HEK293 (cell line): ENCODE measurements at regions not wholly inside any gene's neighbourhood (a gene's known extent, or its start where the extent isn't known, plus 50 kb on each side); places are given as distances from the start of the nearest gene placed in this dataset.

Experiments
- CTCF ChIA-PET: fragments of 350-600 bp; formaldehyde crosslinking; extraction: SDS; loops from one replicate; lab custom pipeline; 2021; ENCODE audit warnings: antibody characterized with exemption; lab: Yijun Ruan, JAX
- POLR2A ChIA-PET: fragments of 300-600 bp; formaldehyde crosslinking; extraction: SDS; loops from one replicate; lab custom pipeline; 2020; ENCODE audit warnings: antibody characterized with exemption, inconsistent platforms; lab: Yijun Ruan, JAX
- H3K27ac ChIP-seq: fragments of 200-500 bp; sonication (Bioruptor generic); 2 replicates; pipeline ENCODE4 v1.5.1; 2014; ENCODE audit warnings: low read depth, low read length, control low read depth, inconsistent platforms; ENCODE audit errors: extremely low read depth
- H3K36me3 ChIP-seq, 2 experiments: fragments of 200-500 bp in 1 of 2; sonication (Bioruptor generic) in 1 of 2; 1 replicate in 1 of 2; 2 replicates in 1 of 2; pipeline ENCODE4 v1.5.1; 2014 to 2017; ENCODE audit warnings: inconsistent platforms in 2 of 2, low read length in 2 of 2; ENCODE audit not compliant: control insufficient read depth in 2 of 2, insufficient read depth in 1 of 2
- H3K4me1 ChIP-seq: fragments of 200-500 bp; sonication (Bioruptor generic); 2 replicates; pipeline ENCODE4 v1.5.1; 2014; ENCODE audit warnings: mild to moderate bottlenecking, low read length, inconsistent platforms; ENCODE audit not compliant: control insufficient read depth, insufficient read depth
- H3K4me3 ChIP-seq: 2 replicates; pipeline ENCODE4 v1.5.1; 2011; ENCODE audit warnings: low read depth, mild to moderate bottlenecking, control low read depth, low read length, moderate library complexity
- H3K9me3 ChIP-seq: fragments of 200-500 bp; sonication (Bioruptor generic); 2 replicates; pipeline ENCODE4 v1.5.1; 2014; ENCODE audit warnings: low read depth, low read length, inconsistent platforms; ENCODE audit not compliant: control insufficient read depth, insufficient read depth
- MYNN ChIP-seq: fragments of 450-650 bp; formaldehyde crosslinking; IDR thresholded peaks from 2 replicates; pipeline ENCODE4 v1.5.1; 2016; ENCODE audit warnings: missing biosample characterization, missing genetic modification characterization, borderline replicate concordance
- RBAK ChIP-seq: fragments of 450-650 bp; formaldehyde crosslinking; IDR thresholded peaks from 2 replicates; pipeline ENCODE4 v1.5.1; 2016; ENCODE audit warnings: missing biosample characterization, missing genetic modification characterization
- TCF7L2 ChIP-seq: IDR thresholded peaks from 2 replicates; pipeline ENCODE4 v1.6.1; 2011; ENCODE audit warnings: low read depth, mild to moderate bottlenecking, inconsistent platforms, low read length, moderate library complexity, borderline replicate concordance
- YY1 ChIP-seq: fragments of 450-650 bp; formaldehyde crosslinking; IDR thresholded peaks from 2 replicates; pipeline ENCODE4 v1.5.1; 2018; ENCODE audit warnings: missing biosample characterization, missing genetic modification characterization
- ZBTB17 ChIP-seq: fragments of 450-650 bp; formaldehyde crosslinking; IDR thresholded peaks from 2 replicates; pipeline ENCODE4 v1.5.1; 2016; ENCODE audit warnings: missing biosample characterization, missing genetic modification characterization
- ZNF10 ChIP-seq: fragments of 450-650 bp; formaldehyde crosslinking; IDR thresholded peaks from 2 replicates; pipeline ENCODE4 v1.5.1; 2017; ENCODE audit warnings: missing biosample characterization, missing genetic modification characterization
- ZNF133 ChIP-seq: fragments of 450-650 bp; formaldehyde crosslinking; IDR thresholded peaks from 2 replicates; pipeline ENCODE4 v1.5.1; 2016; ENCODE audit warnings: missing biosample characterization, missing genetic modification characterization
- ZNF221 ChIP-seq: fragments of 450-650 bp; formaldehyde crosslinking; IDR thresholded peaks from 2 replicates; pipeline ENCODE4 v1.5.1; 2017; ENCODE audit warnings: missing biosample characterization, missing genetic modification characterization, borderline replicate concordance
- ZNF391 ChIP-seq: fragments of 450-650 bp; formaldehyde crosslinking; IDR thresholded peaks from 2 replicates; pipeline ENCODE4 v1.5.1; 2016; ENCODE audit warnings: low read depth, missing biosample characterization, missing genetic modification characterization, borderline replicate concordance
- ZNF433 ChIP-seq: fragments of 450-650 bp; formaldehyde crosslinking; IDR thresholded peaks from 2 replicates; pipeline ENCODE4 v1.5.1; 2016; ENCODE audit warnings: missing biosample characterization, missing genetic modification characterization, low read depth
- ZNF473 ChIP-seq: fragments of 450-650 bp; formaldehyde crosslinking; IDR thresholded peaks from 2 replicates; pipeline ENCODE4 v1.5.1; 2017; ENCODE audit warnings: missing biosample characterization, missing genetic modification characterization
- ZNF629 ChIP-seq: fragments of 450-650 bp; formaldehyde crosslinking; IDR thresholded peaks from 2 replicates; pipeline ENCODE4 v1.5.1; 2017; ENCODE audit warnings: missing biosample characterization, missing genetic modification characterization
- ZNF660 ChIP-seq: fragments of 450-650 bp; IDR thresholded peaks from 2 replicates; pipeline ENCODE4 v1.5.1; 2018; ENCODE audit warnings: missing biosample characterization, mild to moderate bottlenecking, missing genetic modification characterization
- ZNF776 ChIP-seq: fragments of 450-650 bp; formaldehyde crosslinking; IDR thresholded peaks from 2 replicates; pipeline ENCODE4 v1.5.0; 2017; ENCODE audit warnings: missing biosample characterization, missing genetic modification characterization, borderline replicate concordance
- ZNF837 ChIP-seq: fragments of 450-650 bp; formaldehyde crosslinking; IDR thresholded peaks from 2 replicates; pipeline ENCODE4 v1.5.1; 2016; ENCODE audit warnings: missing biosample characterization, missing genetic modification characterization
- TF ChIP-seq, protein P1 (sequence below): fragments of 450-650 bp; formaldehyde crosslinking; IDR thresholded peaks from 2 replicates; pipeline ENCODE4 v1.5.1; 2016; ENCODE audit warnings: missing biosample characterization, missing genetic modification characterization
- TF ChIP-seq, protein P2 (sequence below): fragments of 450-650 bp; formaldehyde crosslinking; IDR thresholded peaks from 2 replicates; pipeline ENCODE4 v1.5.1; 2016; ENCODE audit warnings: missing biosample characterization, missing genetic modification characterization, borderline replicate concordance
- TF ChIP-seq, protein P3 (sequence below): fragments of 450-650 bp; formaldehyde crosslinking; IDR thresholded peaks from 2 replicates; pipeline ENCODE4 v1.5.1; 2016; ENCODE audit warnings: missing biosample characterization, missing genetic modification characterization
- TF ChIP-seq, protein P4 (sequence below): fragments of 450-650 bp; formaldehyde crosslinking; IDR thresholded peaks from 2 replicates; pipeline ENCODE4 v1.5.1; 2017; ENCODE audit warnings: missing biosample characterization, missing genetic modification characterization
- TF ChIP-seq, protein P5 (sequence below): fragments of 450-650 bp; formaldehyde crosslinking; IDR thresholded peaks from 2 replicates; pipeline ENCODE4 v1.5.1; 2016; ENCODE audit warnings: missing biosample characterization, missing genetic modification characterization

DNA sequence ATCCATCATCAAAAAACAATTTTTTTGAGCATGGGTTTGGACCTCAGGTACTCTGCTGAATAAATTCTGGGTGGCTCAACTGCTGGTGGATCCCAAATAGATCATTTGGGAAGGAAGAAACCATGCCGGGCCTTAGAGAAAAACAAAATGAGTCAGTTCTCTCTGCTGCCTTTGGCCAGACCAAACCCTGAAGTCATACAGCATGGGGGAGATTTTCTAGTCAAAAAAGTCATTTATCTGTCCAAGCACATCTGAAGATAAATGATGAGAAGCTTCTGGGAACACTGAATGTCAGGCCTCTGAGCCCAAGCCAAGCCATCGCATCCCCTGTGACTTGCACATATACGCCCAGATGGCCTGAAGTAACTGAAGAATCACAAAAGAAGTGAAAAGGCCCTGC is 261.4 kb downstream of the DHX15 start:
- TF ChIP-seq, protein P1, sequence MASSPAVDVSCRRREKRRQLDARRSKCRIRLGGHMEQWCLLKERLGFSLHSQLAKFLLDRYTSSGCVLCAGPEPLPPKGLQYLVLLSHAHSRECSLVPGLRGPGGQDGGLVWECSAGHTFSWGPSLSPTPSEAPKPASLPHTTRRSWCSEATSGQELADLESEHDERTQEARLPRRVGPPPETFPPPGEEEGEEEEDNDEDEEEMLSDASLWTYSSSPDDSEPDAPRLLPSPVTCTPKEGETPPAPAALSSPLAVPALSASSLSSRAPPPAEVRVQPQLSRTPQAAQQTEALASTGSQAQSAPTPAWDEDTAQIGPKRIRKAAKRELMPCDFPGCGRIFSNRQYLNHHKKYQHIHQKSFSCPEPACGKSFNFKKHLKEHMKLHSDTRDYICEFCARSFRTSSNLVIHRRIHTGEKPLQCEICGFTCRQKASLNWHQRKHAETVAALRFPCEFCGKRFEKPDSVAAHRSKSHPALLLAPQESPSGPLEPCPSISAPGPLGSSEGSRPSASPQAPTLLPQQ (tag by site-specific recombination) = no peak
- TF ChIP-seq ZNF391 = no peak
- TF ChIP-seq ZNF433 (tag by site-specific recombination) = no peak
- TF ChIP-seq, protein P2, sequence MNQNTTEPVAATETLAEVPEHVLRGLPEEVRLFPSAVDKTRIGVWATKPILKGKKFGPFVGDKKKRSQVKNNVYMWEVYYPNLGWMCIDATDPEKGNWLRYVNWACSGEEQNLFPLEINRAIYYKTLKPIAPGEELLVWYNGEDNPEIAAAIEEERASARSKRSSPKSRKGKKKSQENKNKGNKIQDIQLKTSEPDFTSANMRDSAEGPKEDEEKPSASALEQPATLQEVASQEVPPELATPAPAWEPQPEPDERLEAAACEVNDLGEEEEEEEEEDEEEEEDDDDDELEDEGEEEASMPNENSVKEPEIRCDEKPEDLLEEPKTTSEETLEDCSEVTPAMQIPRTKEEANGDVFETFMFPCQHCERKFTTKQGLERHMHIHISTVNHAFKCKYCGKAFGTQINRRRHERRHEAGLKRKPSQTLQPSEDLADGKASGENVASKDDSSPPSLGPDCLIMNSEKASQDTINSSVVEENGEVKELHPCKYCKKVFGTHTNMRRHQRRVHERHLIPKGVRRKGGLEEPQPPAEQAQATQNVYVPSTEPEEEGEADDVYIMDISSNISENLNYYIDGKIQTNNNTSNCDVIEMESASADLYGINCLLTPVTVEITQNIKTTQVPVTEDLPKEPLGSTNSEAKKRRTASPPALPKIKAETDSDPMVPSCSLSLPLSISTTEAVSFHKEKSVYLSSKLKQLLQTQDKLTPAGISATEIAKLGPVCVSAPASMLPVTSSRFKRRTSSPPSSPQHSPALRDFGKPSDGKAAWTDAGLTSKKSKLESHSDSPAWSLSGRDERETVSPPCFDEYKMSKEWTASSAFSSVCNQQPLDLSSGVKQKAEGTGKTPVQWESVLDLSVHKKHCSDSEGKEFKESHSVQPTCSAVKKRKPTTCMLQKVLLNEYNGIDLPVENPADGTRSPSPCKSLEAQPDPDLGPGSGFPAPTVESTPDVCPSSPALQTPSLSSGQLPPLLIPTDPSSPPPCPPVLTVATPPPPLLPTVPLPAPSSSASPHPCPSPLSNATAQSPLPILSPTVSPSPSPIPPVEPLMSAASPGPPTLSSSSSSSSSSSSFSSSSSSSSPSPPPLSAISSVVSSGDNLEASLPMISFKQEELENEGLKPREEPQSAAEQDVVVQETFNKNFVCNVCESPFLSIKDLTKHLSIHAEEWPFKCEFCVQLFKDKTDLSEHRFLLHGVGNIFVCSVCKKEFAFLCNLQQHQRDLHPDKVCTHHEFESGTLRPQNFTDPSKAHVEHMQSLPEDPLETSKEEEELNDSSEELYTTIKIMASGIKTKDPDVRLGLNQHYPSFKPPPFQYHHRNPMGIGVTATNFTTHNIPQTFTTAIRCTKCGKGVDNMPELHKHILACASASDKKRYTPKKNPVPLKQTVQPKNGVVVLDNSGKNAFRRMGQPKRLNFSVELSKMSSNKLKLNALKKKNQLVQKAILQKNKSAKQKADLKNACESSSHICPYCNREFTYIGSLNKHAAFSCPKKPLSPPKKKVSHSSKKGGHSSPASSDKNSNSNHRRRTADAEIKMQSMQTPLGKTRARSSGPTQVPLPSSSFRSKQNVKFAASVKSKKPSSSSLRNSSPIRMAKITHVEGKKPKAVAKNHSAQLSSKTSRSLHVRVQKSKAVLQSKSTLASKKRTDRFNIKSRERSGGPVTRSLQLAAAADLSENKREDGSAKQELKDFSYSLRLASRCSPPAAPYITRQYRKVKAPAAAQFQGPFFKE (tag by site-specific recombination) = no peak
- no peak for TF ChIP-seq TCF7L2
- TF ChIP-seq ZNF776 (tag by site-specific recombination) = no peak
- TF ChIP-seq ZNF660 = no peak
- TF ChIP-seq, protein P3, sequence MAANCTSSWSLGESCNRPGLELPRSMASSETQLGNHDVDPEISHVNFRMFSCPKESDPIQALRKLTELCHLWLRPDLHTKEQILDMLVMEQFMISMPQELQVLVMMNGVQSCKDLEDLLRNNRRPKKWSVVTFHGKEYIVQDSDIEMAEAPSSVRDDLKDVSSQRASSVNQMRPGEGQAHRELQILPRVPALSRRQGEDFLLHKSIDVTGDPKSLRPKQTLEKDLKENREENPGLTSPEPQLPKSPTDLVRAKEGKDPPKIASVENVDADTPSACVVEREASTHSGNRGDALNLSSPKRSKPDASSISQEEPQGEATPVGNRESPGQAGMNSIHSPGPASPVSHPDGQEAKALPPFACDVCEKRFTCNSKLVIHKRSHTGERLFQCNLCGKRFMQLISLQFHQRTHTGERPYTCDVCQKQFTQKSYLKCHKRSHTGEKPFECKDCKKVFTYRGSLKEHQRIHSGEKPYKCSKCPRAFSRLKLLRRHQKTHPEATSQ (tag by site-specific recombination) = no peak
- no peak for TF ChIP-seq ZNF10 (tag by site-specific recombination)
- TF ChIP-seq ZNF133 = no peak
- TF ChIP-seq RBAK (tag by site-specific recombination) = no peak
- TF ChIP-seq, protein P4, sequence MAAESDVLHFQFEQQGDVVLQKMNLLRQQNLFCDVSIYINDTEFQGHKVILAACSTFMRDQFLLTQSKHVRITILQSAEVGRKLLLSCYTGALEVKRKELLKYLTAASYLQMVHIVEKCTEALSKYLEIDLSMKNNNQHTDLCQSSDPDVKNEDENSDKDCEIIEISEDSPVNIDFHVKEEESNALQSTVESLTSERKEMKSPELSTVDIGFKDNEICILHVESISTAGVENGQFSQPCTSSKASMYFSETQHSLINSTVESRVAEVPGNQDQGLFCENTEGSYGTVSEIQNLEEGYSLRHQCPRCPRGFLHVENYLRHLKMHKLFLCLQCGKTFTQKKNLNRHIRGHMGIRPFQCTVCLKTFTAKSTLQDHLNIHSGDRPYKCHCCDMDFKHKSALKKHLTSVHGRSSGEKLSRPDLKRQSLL (tag by site-specific recombination) = no peak
- ChIA-PET POLR2A (no interaction called here), CTCF (interaction anchor here (0.5 kb wide), 1 partner anchor 554 kb away, joined by 3 read pairs; no protein-coding TSS in a partner anchor)
- Histone ChIP-seq H3K9me3 (no peaks in the 10 kb centered on the region), H3K4me3 (no peak overlapping the region), H3K4me1 (no peaks in the 10 kb centered on the region), H3K36me3 (no peaks in the 10 kb centered on the region), H3K27ac (no peak overlapping the region)

DNA sequence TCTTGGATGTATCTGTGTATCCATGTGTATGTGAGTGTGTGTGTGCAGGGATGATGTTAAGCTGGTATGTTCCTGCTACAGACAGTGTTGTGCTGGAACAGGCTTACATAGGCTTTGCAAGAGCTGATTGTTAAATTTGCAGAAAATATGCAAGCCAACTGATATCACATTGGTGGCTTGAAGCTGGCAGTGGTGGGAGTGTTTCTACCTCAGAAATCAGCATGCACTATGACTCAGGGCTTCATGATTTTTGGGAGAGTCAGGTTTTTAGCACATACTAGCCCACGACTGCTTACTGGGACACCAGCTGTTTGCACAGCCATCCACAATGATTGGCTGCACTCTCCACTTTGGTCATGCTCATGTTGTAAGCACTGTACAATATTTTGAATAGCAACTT is 261.8 kb downstream of the DHX15 start:
- CTCF ChIA-PET = interaction anchor here (0.5 kb wide), 1 partner anchor 554 kb away, joined by 3 read pairs; no protein-coding TSS in a partner anchor
- POLR2A ChIA-PET = no interaction called here
- Histone ChIP-seq H3K9me3 (no peaks in the 10 kb centered on the region), H3K36me3 (no peaks in the 10 kb centered on the region), H3K27ac (no peak overlapping the region), H3K4me1 (no peaks in the 10 kb centered on the region), H3K4me3 (no peak overlapping the region)
- TF ChIP-seq ZNF629 = no peak
- no peak for TF ChIP-seq ZNF473
- TF ChIP-seq ZBTB17 (tag by site-specific recombination) = no peak
- TF ChIP-seq MYNN (tag by site-specific recombination) = no peak
- TF ChIP-seq, protein P5, sequence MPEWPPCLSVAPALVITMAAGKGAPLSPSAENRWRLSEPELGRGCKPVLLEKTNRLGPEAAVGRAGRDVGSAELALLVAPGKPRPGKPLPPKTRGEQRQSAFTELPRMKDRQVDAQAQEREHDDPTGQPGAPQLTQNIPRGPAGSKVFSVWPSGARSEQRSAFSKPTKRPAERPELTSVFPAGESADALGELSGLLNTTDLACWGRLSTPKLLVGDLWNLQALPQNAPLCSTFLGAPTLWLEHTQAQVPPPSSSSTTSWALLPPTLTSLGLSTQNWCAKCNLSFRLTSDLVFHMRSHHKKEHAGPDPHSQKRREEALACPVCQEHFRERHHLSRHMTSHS (tag by site-specific recombination) = no peak
- no peak for TF ChIP-seq RBAK (tag by site-specific recombination)
- no peak for TF ChIP-seq ZNF221
- TF ChIP-seq ZNF837 (tag by site-specific recombination) = no peak
- no peak for TF ChIP-seq YY1 (tag by site-specific recombination)
